ENCODE measurements at regions not wholly inside any gene's neighbourhood (a gene's known extent, or its start where the extent isn't known, plus 50 kb on each side); places are given as distances from the start of the nearest gene placed in this dataset.
"Not testable (repeated sequence)": the region's sequence is repeated elsewhere in the genome, so short reads cannot be mapped to it uniquely, and the experiment has no call there.

DNA sequence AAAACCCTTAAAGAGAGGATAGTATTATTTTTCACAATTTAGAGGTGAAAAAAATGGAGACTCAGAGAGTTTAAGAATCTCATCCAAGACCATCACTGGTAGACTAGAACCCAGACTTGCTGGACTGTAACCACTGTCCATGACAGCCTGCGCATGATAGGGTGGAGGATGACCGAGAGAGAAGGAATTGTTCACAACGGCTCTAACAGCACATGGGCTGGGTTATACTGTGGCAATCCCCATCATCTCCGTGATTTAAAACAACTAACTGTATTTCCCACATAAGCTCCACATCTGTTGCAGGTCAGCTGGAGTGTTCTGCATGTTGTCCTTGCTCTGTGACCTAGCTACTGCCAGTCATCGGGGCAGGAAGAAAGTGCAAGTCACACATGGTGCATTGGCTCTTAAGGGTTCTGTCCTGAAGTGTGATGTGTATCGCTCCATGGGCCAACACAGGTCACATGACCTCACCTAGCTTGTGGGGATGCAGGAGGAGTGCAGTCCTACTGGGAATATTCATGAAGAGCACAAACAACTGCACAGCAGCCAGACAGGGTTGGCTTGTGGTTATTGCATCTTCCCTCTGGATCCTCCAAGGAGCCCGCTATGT lies 131.2 kb upstream of the MPHOSPH6 start:
- TF ChIP-seq POLR2A (IDR thresholded peaks at IDR 0.05; ENCODE audit: low read length), result no peak
- no peak for DNase-seq

GRCh38 chr16:82300374-82300951 lies 130.4 kb upstream of the MPHOSPH6 start:
- TF ChIP-seq POLR2A (IDR thresholded peaks at IDR 0.05; ENCODE audit: low read length), result no peak
- TF ChIP-seq GATA1 (IDR thresholded peaks at IDR 0.05; ENCODE audit: low read depth, low read length), result no peak
- DNase-seq, result no peak

DNA sequence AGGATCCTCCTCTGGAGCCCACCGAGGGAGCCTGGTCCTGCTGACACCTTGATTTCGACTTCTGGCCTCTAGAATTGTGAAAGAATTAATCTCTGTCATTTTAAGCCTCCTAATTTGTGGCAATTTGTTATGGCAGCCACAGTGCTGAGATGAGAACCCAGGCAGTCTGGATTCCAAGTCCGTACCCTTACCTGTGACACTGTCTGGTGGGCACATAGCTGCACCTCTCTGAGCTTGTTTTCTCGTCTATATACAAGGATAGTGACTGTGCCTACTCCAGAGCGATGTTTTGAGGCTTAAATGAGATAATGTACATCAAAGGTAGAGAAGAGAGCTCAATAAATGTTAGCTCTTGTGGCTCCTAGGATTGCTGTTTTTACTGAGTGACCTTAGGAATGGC lies 128.4 kb upstream of the MPHOSPH6 start:
- TF ChIP-seq GATA1 (IDR thresholded peaks at IDR 0.05; ENCODE audit: low read depth, low read length) (no peak), POLR2A (IDR thresholded peaks at IDR 0.05; ENCODE audit: low read length) (no peak)
- no peak for DNase-seq

DNA sequence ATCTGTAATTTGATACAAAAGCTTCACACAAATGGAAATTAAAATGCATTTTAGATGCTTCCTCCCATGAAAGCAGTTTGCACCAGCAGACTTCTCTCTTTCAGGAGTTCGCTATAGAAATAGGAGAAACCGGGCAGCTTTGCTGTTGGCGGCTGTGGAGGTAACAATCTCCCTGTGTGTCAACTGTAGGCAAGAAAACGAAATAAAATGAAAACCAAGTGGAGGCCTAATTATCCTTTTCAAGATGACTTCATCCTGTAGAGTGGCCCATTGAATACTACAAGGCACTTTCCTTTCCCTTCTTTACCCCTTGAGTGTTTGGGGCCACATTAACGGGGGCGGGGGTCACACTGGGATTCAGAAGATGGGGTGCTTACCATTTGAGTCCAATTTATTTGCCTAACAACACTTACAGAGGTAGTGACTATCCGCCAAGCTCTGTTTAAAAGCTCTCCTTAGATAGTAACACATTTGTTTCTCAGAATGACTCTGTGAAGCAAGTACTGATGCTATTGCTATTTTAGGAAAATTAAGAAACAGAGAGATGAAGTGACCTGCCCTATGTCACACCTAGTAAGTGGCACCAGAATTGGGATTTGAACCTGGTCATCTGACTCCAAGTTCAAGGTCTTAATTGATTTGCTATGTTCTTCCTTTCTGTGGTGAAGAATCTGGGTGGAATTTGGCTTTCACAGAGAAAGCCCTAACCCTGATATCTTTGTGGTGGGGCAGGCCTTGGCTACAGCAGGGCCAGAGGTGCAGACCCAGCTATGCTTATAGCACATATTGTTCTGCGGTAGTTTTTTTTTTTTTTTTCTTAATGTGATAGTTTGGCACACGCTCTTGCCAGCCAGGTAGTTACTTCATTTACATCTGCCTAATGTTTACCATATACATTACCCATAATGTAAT lies 125.5 kb upstream of the MPHOSPH6 start:
- TF ChIP-seq POLR2A (IDR thresholded peaks at IDR 0.05; ENCODE audit: low read length), result no peak
- no peak for TF ChIP-seq GATA1 (IDR thresholded peaks at IDR 0.05; ENCODE audit: low read depth, low read length)
- DNase-seq, result no peak

- no peak for TF ChIP-seq POLR2A (IDR thresholded peaks at IDR 0.05; ENCODE audit: low read length)
- no peak for TF ChIP-seq GATA1 (IDR thresholded peaks at IDR 0.05; ENCODE audit: low read depth, low read length)
- no peak for DNase-seq
These were observed 123.6 kb upstream of the MPHOSPH6 start for GRCh38 chr16:82293671-82294070.

DNA sequence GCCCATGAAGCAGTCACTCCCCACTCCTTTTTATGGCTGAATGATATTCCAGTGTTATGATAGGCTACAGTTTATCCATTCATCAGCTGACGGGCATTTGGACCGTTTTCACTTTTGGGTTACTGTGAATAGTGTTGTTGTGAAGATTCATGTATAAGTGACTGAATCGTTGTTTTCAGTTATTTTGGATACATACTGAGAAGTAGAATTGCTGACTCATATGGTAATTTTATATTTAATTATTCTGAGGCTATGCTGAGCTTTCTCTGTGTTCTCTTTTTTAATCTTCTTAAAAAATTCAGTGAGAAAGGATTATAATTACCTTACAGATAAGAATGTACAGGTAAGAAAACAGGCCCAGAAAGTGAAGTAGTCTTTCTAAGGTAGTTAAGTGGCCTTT lies 117.9 kb upstream of the MPHOSPH6 start:
- no peak for DNase-seq
- no peak for TF ChIP-seq GATA1 (IDR thresholded peaks at IDR 0.05; ENCODE audit: low read depth, low read length)
- TF ChIP-seq POLR2A (IDR thresholded peaks at IDR 0.05; ENCODE audit: low read length), result no peak

DNA sequence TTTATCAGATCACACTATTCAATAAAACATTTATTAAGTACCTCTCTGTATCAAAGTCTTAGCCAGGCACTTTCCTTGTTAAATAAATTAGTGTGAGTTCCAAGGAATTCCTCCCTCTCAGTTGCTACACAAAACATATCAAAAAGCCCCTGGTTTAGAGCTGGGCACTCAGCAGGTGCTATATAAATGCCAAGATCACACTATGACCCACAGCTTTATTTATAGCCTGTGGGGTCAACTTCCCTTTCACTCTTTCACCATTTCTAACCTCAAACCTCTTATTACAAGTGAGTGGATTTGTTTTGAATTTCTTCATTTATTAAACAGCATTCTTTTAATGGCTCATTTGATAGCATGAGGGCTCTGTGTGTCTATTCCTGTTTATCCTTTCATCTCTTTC lies 112.6 kb upstream of the MPHOSPH6 start:
- no peak for DNase-seq
- TF ChIP-seq GATA1 (IDR thresholded peaks at IDR 0.05; ENCODE audit: low read depth, low read length) (no peak), POLR2A (IDR thresholded peaks at IDR 0.05; ENCODE audit: low read length) (no peak)

- TF ChIP-seq GATA1 (IDR thresholded peaks at IDR 0.05; ENCODE audit: low read depth, low read length), result no peak
- no peak for TF ChIP-seq POLR2A (IDR thresholded peaks at IDR 0.05; ENCODE audit: low read length)
- no peak for DNase-seq
These were observed 111.5 kb upstream of the MPHOSPH6 start for GRCh38 chr16:82281544-82281943.

GRCh38 chr16:82280867-82281266 lies 110.8 kb upstream of the MPHOSPH6 start:
- no peak for TF ChIP-seq GATA1 (IDR thresholded peaks at IDR 0.05; ENCODE audit: low read depth, low read length)
- TF ChIP-seq POLR2A (IDR thresholded peaks at IDR 0.05; ENCODE audit: low read length), result no peak
- DNase-seq, result no peak

- not testable (repeated sequence) for DNase-seq
These were observed 105.3 kb upstream of the MPHOSPH6 start for GRCh38 chr16:82275349-82275748.

- TF ChIP-seq POLR2A (IDR thresholded peaks at IDR 0.05; ENCODE audit: low read length) (no peak), GATA1 (IDR thresholded peaks at IDR 0.05; ENCODE audit: low read depth, low read length) (no peak)
- DNase-seq, result no peak
These were observed 101.6 kb upstream of the MPHOSPH6 start for GRCh38 chr16:82271636-82272035.

GRCh38 chr16:82267675-82268074 lies 97.7 kb upstream of the MPHOSPH6 start:
- not testable (repeated sequence) for DNase-seq

GRCh38 chr16:82265809-82266208 lies 95.8 kb upstream of the MPHOSPH6 start:
- no peak for DNase-seq
- no peak for TF ChIP-seq GATA1 (IDR thresholded peaks at IDR 0.05; ENCODE audit: low read depth, low read length)
- no peak for TF ChIP-seq POLR2A (IDR thresholded peaks at IDR 0.05; ENCODE audit: low read length)

DNA sequence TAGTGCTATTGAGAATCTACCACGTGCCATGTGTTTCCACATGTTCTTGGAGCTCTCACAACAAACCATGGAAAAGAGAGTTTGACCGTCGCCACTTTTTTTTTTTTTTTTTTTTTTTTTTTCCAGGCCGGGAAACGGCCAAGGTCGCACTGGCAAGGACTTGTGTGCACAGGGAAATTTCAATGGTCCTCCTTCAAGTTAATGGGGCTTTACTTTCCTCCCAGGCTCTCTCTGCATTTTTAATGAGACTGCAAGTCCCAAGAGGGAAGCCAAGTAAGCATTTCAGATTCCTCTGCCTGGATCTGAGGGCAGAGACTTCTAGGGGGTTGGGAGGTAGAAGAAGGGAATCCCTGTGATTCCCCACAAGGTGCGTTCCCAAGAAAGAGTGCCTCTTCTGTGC lies 94.7 kb upstream of the MPHOSPH6 start:
- no peak for TF ChIP-seq POLR2A (IDR thresholded peaks at IDR 0.05; ENCODE audit: low read length)
- TF ChIP-seq GATA1 (IDR thresholded peaks at IDR 0.05; ENCODE audit: low read depth, low read length), result no peak
- DNase-seq, result no peak

Data from erythroblast (primary cell).